BLaER1 treated with 17β-estradiol and CSF1 and Interleukin-3, amounts not matched to agents 10 nM and 100 nM (cell line): ENCODE measurements at regions not wholly inside any gene's neighbourhood (a gene's known extent, or its start where the extent isn't known, plus 50 kb on each side); places are given as distances from the start of the nearest gene placed in this dataset.
A peak's percentile ranks its signal among the peaks of the same experiment; 100 is the strongest.

Source experiments
- H3K27ac ChIP-seq, 11 experiments: shearing (Covaris generic); formaldehyde crosslinking; 2 replicates each; pipeline ENCODE4 v1.8.1; 2022
- H3K27me3 ChIP-seq, 11 experiments: shearing (Covaris generic); formaldehyde crosslinking; 2 replicates each; pipeline ENCODE4 v1.8.1; 2022
- H3K36me3 ChIP-seq, 11 experiments: shearing (Covaris generic); formaldehyde crosslinking; 2 replicates each; pipeline ENCODE4 v1.8.1; 2022
- H3K4me1 ChIP-seq, 10 experiments: shearing (Covaris generic); formaldehyde crosslinking; 2 replicates each; pipeline ENCODE4 v1.8.1; 2022
- H3K4me2 ChIP-seq, 11 experiments: shearing (Covaris generic); formaldehyde crosslinking; 2 replicates each; pipeline ENCODE4 v1.8.1; 2022
- H3K4me3 ChIP-seq, 10 experiments: shearing (Covaris generic); formaldehyde crosslinking; 2 replicates each; pipeline ENCODE4 v1.8.1; 2022
- H3K9ac ChIP-seq, 11 experiments: shearing (Covaris generic); formaldehyde crosslinking; 2 replicates each; pipeline ENCODE4 v1.8.1; 2022
- H3K9me3 ChIP-seq, 11 experiments: shearing (Covaris generic); formaldehyde crosslinking; replicated peaks in 1 of 11; 2 replicates each; pipeline ENCODE4 v1.8.1; 2022
- H4K20me1 ChIP-seq, 11 experiments: shearing (Covaris generic); formaldehyde crosslinking; 2 replicates each; pipeline ENCODE4 v1.8.1; 2022
- Cebpa-rat ChIP-seq, 11 experiments: shearing (Covaris generic); IDR thresholded peaks; 2 replicates each; pipeline ENCODE4 v1.8.1; 2022

GRCh38 chr5:2622866-2623265 is 128.6 kb downstream of the IRX2 start:
- Histone ChIP-seq H3K27me3 (no peaks in the 10 kb centered on the region), H3K27ac (no peak overlapping the region), H3K36me3 (no peaks in the 10 kb centered on the region), H4K20me1 (no peaks in the 10 kb centered on the region), H3K9ac (no peak overlapping the region), H3K9me3 (no peaks in the 10 kb centered on the region; a peak in 1 of 22 replicates), H3K4me3 (no peak overlapping the region), H3K4me2 (no peak overlapping the region), H3K4me1 (no peaks in the 10 kb centered on the region)
- no peak for TF ChIP-seq Cebpa-rat (IDR thresholded peaks at IDR 0.05)

GRCh38 chr5:2621631-2622030 is 129.8 kb downstream of the IRX2 start:
- H3K36me3 ChIP-seq = no peaks in the 10 kb centered on the region
- TF ChIP-seq Cebpa-rat (IDR thresholded peaks at IDR 0.05) = no peak
- H3K27me3 ChIP-seq = no peaks in the 10 kb centered on the region
- no peak overlapping the region for H3K4me2 ChIP-seq
- no peak overlapping the region for H3K4me3 ChIP-seq
- no peak overlapping the region for H3K27ac ChIP-seq
- H3K4me1 ChIP-seq = no peaks in the 10 kb centered on the region
- H3K9me3 ChIP-seq = no peaks in the 10 kb centered on the region
- no peaks in the 10 kb centered on the region for H4K20me1 ChIP-seq
- H3K9ac ChIP-seq = no peak overlapping the region

GRCh38 chr5:2619216-2619615 is 132.3 kb downstream of the IRX2 start:
- peaks cover 4 to 14% (median 7%) of the 10 kb centered on the region in 11 experiments; a peak in 7 of 22 replicates for H3K9me3 ChIP-seq
- no peak overlapping the region for H3K27ac ChIP-seq
- H3K27me3 ChIP-seq = no peaks in the 10 kb centered on the region
- TF ChIP-seq Cebpa-rat (IDR thresholded peaks at IDR 0.05) = no peak
- H3K4me2 ChIP-seq = no peak overlapping the region
- no peaks in the 10 kb centered on the region for H3K4me1 ChIP-seq
- H3K4me3 ChIP-seq = no peak overlapping the region
- H3K9ac ChIP-seq = no peak overlapping the region
- no peaks in the 10 kb centered on the region for H4K20me1 ChIP-seq
- no peaks in the 10 kb centered on the region for H3K36me3 ChIP-seq

- H3K9ac ChIP-seq = no peak overlapping the region
- no peaks in the 10 kb centered on the region for H3K27me3 ChIP-seq
- TF ChIP-seq Cebpa-rat (IDR thresholded peaks at IDR 0.05) = no peak
- H3K27ac ChIP-seq = no peak overlapping the region
- peaks cover 4 to 14% (median 7%) of the 10 kb centered on the region in 11 experiments; a peak in 9 of 22 replicates for H3K9me3 ChIP-seq
- no peaks in the 10 kb centered on the region for H4K20me1 ChIP-seq
- no peaks in the 10 kb centered on the region for H3K36me3 ChIP-seq
- no peak overlapping the region for H3K4me3 ChIP-seq
- no peaks in the 10 kb centered on the region for H3K4me1 ChIP-seq
- no peak overlapping the region for H3K4me2 ChIP-seq
Observed at GRCh38 chr5:2617461-2617860, 134.0 kb downstream of the IRX2 start.

GRCh38 chr5:2615917-2616316 is 135.6 kb downstream of the IRX2 start:
- Histone ChIP-seq H3K9me3 (peaks cover 4 to 14% (median 7%) of the 10 kb centered on the region in 11 experiments; a peak in 9 of 22 replicates), H3K4me2 (no peak overlapping the region), H3K27ac (no peak overlapping the region), H4K20me1 (no peaks in the 10 kb centered on the region), H3K36me3 (no peaks in the 10 kb centered on the region), H3K4me1 (no peaks in the 10 kb centered on the region), H3K4me3 (no peak overlapping the region), H3K9ac (no peak overlapping the region), H3K27me3 (no peaks in the 10 kb centered on the region)
- TF ChIP-seq Cebpa-rat (IDR thresholded peaks at IDR 0.05) = no peak

- Histone ChIP-seq H3K36me3 (no peaks in the 10 kb centered on the region), H3K9ac (no peak overlapping the region)
Observed at GRCh38 chr5:2614571-2614970, 136.9 kb downstream of the IRX2 start.

GRCh38 chr5:2611659-2612058 is 139.8 kb downstream of the IRX2 start:
- no peaks in the 10 kb centered on the region for H3K36me3 ChIP-seq
- H3K27ac ChIP-seq = no peak overlapping the region
- TF ChIP-seq Cebpa-rat (IDR thresholded peaks at IDR 0.05) = no peak
- no peak overlapping the region for H3K4me3 ChIP-seq
- H3K4me1 ChIP-seq = peaks cover 0 to 10% (median 0%) of the 10 kb centered on the region in 10 experiments; a peak in 4 of 20 replicates
- H3K27me3 ChIP-seq = no peaks in the 10 kb centered on the region
- H4K20me1 ChIP-seq = no peaks in the 10 kb centered on the region
- H3K9me3 ChIP-seq = peaks cover 4 to 14% (median 10%) of the 10 kb centered on the region in 11 experiments; a peak in 9 of 22 replicates
- no peak overlapping the region for H3K4me2 ChIP-seq
- no peak overlapping the region for H3K9ac ChIP-seq

More at GRCh38 chr5:2614571-2614970, 136.9 kb downstream of the IRX2 start:
- no peak for TF ChIP-seq Cebpa-rat (IDR thresholded peaks at IDR 0.05)
- Histone ChIP-seq H3K27ac (no peak overlapping the region), H4K20me1 (no peaks in the 10 kb centered on the region), H3K9me3 (peaks cover 4 to 14% (median 7%) of the 10 kb centered on the region in 11 experiments; a peak in 9 of 22 replicates), H3K4me2 (no peak overlapping the region), H3K27me3 (no peaks in the 10 kb centered on the region), H3K4me1 (no peaks in the 10 kb centered on the region), H3K4me3 (no peak overlapping the region)

GRCh38 chr5:2610986-2611385 is 140.5 kb downstream of the IRX2 start:
- Histone ChIP-seq H4K20me1 (no peaks in the 10 kb centered on the region), H3K4me3 (no peak overlapping the region), H3K9ac (no peak overlapping the region), H3K4me2 (no peak overlapping the region), H3K9me3 (peaks cover 3 to 11% (median 7%) of the 10 kb centered on the region in 11 experiments; a peak in 9 of 22 replicates), H3K4me1 (peaks cover 0 to 10% (median 0%) of the 10 kb centered on the region in 10 experiments; a peak in 4 of 20 replicates), H3K36me3 (no peaks in the 10 kb centered on the region), H3K27ac (no peak overlapping the region), H3K27me3 (no peaks in the 10 kb centered on the region)
- TF ChIP-seq Cebpa-rat (IDR thresholded peaks at IDR 0.05) = no peak

GRCh38 chr5:2608391-2608790 is 143.1 kb downstream of the IRX2 start:
- Histone ChIP-seq H3K27me3 (no peaks in the 10 kb centered on the region), H3K4me2 (no peak overlapping the region)
- no peak for TF ChIP-seq Cebpa-rat (IDR thresholded peaks at IDR 0.05)

GRCh38 chr5:2607598-2607997 is 143.9 kb downstream of the IRX2 start:
- peaks cover 0 to 10% (median 5%) of the 10 kb centered on the region in 10 experiments; a peak in 13 of 20 replicates for H3K4me1 ChIP-seq
- H3K27ac ChIP-seq = no peak overlapping the region
- no peaks in the 10 kb centered on the region for H3K36me3 ChIP-seq
- H3K4me3 ChIP-seq = no peak overlapping the region
- peaks cover 0 to 7% (median 0%) of the 10 kb centered on the region in 11 experiments; a peak in 2 of 22 replicates for H3K9me3 ChIP-seq
- no peaks in the 10 kb centered on the region for H3K27me3 ChIP-seq
- TF ChIP-seq Cebpa-rat (IDR thresholded peaks at IDR 0.05) = no peak
- peak overlapping the region in 3 of 11 experiments; percentile 1 to 61 (median 36); a peak in 3 of 22 replicates for H3K4me2 ChIP-seq
- no peaks in the 10 kb centered on the region for H4K20me1 ChIP-seq
- H3K9ac ChIP-seq = no peak overlapping the region

More at GRCh38 chr5:2608391-2608790, 143.1 kb downstream of the IRX2 start:
- Histone ChIP-seq H3K36me3 (no peaks in the 10 kb centered on the region), H3K27ac (no peak overlapping the region), H3K4me3 (no peak overlapping the region), H3K9me3 (peaks cover 0 to 7% (median 0%) of the 10 kb centered on the region in 11 experiments; a peak in 4 of 22 replicates), H3K4me1 (peaks cover 0 to 10% (median 0%) of the 10 kb centered on the region in 10 experiments; a peak in 4 of 20 replicates), H4K20me1 (no peaks in the 10 kb centered on the region), H3K9ac (no peak overlapping the region)
